ENCODE measurements at regions not wholly inside any gene's neighbourhood (a gene's known extent, or its start where the extent isn't known, plus 50 kb on each side); places are given as distances from the start of the nearest gene placed in this dataset.
"Not testable (repeated sequence)": the region's sequence is repeated elsewhere in the genome, so short reads cannot be mapped to it uniquely, and the experiment has no call there.

DNA sequence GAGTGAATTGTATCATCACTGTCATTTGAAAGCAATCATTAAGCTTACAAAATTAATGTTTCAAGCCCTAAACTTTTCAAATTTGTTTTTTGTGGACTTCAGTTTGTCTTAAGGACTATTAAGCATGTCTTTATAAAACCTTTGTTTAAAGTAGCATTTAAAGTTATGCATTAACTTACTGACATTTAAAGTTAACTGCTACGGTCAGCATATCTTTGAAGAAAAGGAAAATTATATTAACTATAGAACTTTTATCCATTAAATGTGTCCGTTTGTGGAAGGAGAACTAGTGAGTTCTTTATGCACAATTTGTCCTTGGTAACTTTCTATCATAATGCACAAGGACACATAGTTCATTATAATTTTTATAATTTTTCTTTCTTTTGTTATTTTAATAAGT is 103.4 kb downstream of the FANCF start:
- Histone ChIP-seq H3F3A (ENCODE audit: low read depth) (no peaks in the 10 kb centered on the region), H3K9ac (ENCODE audit: low read depth, low read length, poor library complexity, severe bottlenecking) (no peak overlapping the region), H2AFZ (ENCODE audit: low read length) (no peak overlapping the region), H3K4me1 (ENCODE audit: insufficient read depth, low read length, poor library complexity, severe bottlenecking) (no peaks in the 10 kb centered on the region), H3K4me3 (ENCODE audit: low read length, poor library complexity, severe bottlenecking) (no peak overlapping the region), H3K36me3 (ENCODE audit: insufficient read depth, low read length) (no peaks in the 10 kb centered on the region), H3K4me2 (ENCODE audit: low read depth, low read length, poor library complexity, severe bottlenecking) (no peak overlapping the region), H3K27me3 (ENCODE audit: insufficient read depth, low read length, poor library complexity, severe bottlenecking) (no peaks in the 10 kb centered on the region), H3K79me2 (ENCODE audit: insufficient read depth, low read length) (no peaks in the 10 kb centered on the region), H4K20me1 (ENCODE audit: insufficient read depth, low read length, poor library complexity, severe bottlenecking) (no peaks in the 10 kb centered on the region), H3K9me2 (replicated peaks; ENCODE audit: low read depth, low read length) (no peaks in the 10 kb centered on the region), H3K9me3 (ENCODE audit: insufficient read depth, low read depth, low read length) (no peaks in the 10 kb centered on the region)
- TF ChIP-seq, protein P1, sequence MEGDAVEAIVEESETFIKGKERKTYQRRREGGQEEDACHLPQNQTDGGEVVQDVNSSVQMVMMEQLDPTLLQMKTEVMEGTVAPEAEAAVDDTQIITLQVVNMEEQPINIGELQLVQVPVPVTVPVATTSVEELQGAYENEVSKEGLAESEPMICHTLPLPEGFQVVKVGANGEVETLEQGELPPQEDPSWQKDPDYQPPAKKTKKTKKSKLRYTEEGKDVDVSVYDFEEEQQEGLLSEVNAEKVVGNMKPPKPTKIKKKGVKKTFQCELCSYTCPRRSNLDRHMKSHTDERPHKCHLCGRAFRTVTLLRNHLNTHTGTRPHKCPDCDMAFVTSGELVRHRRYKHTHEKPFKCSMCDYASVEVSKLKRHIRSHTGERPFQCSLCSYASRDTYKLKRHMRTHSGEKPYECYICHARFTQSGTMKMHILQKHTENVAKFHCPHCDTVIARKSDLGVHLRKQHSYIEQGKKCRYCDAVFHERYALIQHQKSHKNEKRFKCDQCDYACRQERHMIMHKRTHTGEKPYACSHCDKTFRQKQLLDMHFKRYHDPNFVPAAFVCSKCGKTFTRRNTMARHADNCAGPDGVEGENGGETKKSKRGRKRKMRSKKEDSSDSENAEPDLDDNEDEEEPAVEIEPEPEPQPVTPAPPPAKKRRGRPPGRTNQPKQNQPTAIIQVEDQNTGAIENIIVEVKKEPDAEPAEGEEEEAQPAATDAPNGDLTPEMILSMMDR (conservative IDR thresholded peaks at IDR 0.05; ENCODE audit: low read length) = no peak

DNA sequence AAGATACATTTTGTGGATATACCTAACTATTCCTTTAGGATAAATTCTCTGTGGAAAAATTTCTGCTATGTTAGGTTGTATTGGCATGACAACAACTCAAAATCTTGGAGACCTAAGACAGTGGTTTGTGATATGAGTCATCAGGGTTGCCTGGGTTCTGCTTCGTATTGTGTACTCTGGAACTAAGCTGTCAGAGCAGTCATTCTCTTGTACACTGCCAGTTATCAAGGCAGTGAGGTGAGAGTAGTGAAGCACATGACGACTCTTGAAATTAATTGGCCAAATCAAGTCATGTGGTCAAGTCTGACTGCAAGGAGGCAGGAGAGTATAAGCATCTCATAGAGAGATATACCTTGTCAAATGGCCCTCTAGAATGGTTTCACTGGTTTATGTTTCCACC is 104.4 kb downstream of the FANCF start:
- Histone ChIP-seq H3F3A (ENCODE audit: low read depth) (no peaks in the 10 kb centered on the region), H3K4me3 (ENCODE audit: low read length, poor library complexity, severe bottlenecking) (no peak overlapping the region), H3K79me2 (ENCODE audit: insufficient read depth, low read length) (no peaks in the 10 kb centered on the region), H3K4me2 (ENCODE audit: low read depth, low read length, poor library complexity, severe bottlenecking) (no peak overlapping the region), H3K36me3 (ENCODE audit: insufficient read depth, low read length) (no peaks in the 10 kb centered on the region), H3K9me2 (replicated peaks; ENCODE audit: low read depth, low read length) (no peaks in the 10 kb centered on the region), H3K9me3 (ENCODE audit: insufficient read depth, low read depth, low read length) (no peaks in the 10 kb centered on the region), H2AFZ (ENCODE audit: low read length) (no peak overlapping the region), H3K27me3 (ENCODE audit: insufficient read depth, low read length, poor library complexity, severe bottlenecking) (no peaks in the 10 kb centered on the region), H3K9ac (ENCODE audit: low read depth, low read length, poor library complexity, severe bottlenecking) (no peak overlapping the region), H3K4me1 (ENCODE audit: insufficient read depth, low read length, poor library complexity, severe bottlenecking) (no peaks in the 10 kb centered on the region), H4K20me1 (ENCODE audit: insufficient read depth, low read length, poor library complexity, severe bottlenecking) (no peaks in the 10 kb centered on the region)
- TF ChIP-seq, protein P1 (conservative IDR thresholded peaks at IDR 0.05; ENCODE audit: low read length) = no peak
- TF ChIP-seq EZH2phosphoT487 (IDR thresholded peaks at IDR 0.05; ENCODE audit: borderline replicate concordance) = no peak

DNA sequence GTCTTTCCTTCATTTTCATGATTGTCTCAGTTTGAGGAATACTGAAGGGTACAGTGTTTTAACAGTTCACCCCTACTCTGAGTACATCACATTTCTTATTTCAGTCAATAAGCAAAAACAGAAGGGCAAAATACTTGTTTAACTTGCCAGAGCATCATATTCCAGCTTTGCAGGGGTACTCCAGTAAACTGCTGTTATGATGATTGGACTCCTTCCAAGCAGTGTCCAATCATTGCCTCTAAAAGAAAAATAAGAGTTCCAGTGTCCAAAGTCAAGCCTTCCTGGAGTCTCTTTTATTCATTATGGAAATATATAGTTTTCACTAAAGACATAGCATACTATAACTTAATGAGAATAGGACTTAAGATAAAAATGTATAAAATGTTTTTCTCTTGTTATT is 105.1 kb downstream of the FANCF start:
- H3F3A ChIP-seq (ENCODE audit: low read depth) = no peaks in the 10 kb centered on the region
- no peak overlapping the region for H3K9ac ChIP-seq (ENCODE audit: low read depth, low read length, poor library complexity, severe bottlenecking)
- no peaks in the 10 kb centered on the region for H3K27me3 ChIP-seq (ENCODE audit: insufficient read depth, low read length, poor library complexity, severe bottlenecking)
- TF ChIP-seq, protein P1 (conservative IDR thresholded peaks at IDR 0.05; ENCODE audit: low read length) = no peak
- TF ChIP-seq EZH2phosphoT487 (IDR thresholded peaks at IDR 0.05; ENCODE audit: borderline replicate concordance) = no peak
- H3K9me3 ChIP-seq (ENCODE audit: insufficient read depth, low read depth, low read length) = no peaks in the 10 kb centered on the region
- no peaks in the 10 kb centered on the region for H4K20me1 ChIP-seq (ENCODE audit: insufficient read depth, low read length, poor library complexity, severe bottlenecking)
- H3K9me2 ChIP-seq (replicated peaks; ENCODE audit: low read depth, low read length) = no peaks in the 10 kb centered on the region
- H3K79me2 ChIP-seq (ENCODE audit: insufficient read depth, low read length) = no peaks in the 10 kb centered on the region
- no peak overlapping the region for H3K4me3 ChIP-seq (ENCODE audit: low read length, poor library complexity, severe bottlenecking)
- H3K4me1 ChIP-seq (ENCODE audit: insufficient read depth, low read length, poor library complexity, severe bottlenecking) = no peaks in the 10 kb centered on the region
- H3K36me3 ChIP-seq (ENCODE audit: insufficient read depth, low read length) = no peaks in the 10 kb centered on the region
- no peak overlapping the region for H3K4me2 ChIP-seq (ENCODE audit: low read depth, low read length, poor library complexity, severe bottlenecking)
- no peak overlapping the region for H2AFZ ChIP-seq (ENCODE audit: low read length)

DNA sequence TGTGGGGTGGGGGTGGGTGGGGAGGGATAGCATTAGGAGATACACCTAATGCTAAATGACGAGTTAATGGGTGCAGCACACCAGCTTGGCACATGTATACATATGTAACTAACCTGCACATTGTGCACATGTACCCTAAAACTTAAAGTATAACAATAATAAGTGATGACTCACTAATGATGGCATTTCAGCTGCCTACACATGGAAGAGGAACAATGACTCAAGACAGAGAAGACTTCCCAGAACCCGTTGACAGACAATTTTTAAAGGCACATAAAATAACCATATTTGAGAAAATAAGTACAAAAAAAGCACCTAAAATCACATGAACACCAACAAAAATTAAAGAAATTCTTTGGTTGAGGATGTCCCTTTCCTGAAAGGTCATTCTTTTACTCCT is 107.3 kb downstream of the FANCF start:
- not testable (repeated sequence) for H3K27me3 ChIP-seq (ENCODE audit: insufficient read depth, low read length, poor library complexity, severe bottlenecking); H4K20me1 ChIP-seq (ENCODE audit: insufficient read depth, low read length, poor library complexity, severe bottlenecking); H3F3A ChIP-seq (ENCODE audit: low read depth); H2AFZ ChIP-seq (ENCODE audit: low read length); H3K4me1 ChIP-seq (ENCODE audit: insufficient read depth, low read length, poor library complexity, severe bottlenecking); H3K79me2 ChIP-seq (ENCODE audit: insufficient read depth, low read length); H3K4me3 ChIP-seq (ENCODE audit: low read length, poor library complexity, severe bottlenecking); H3K9me2 ChIP-seq (replicated peaks; ENCODE audit: low read depth, low read length); H3K4me2 ChIP-seq (ENCODE audit: low read depth, low read length, poor library complexity, severe bottlenecking); H3K9ac ChIP-seq (ENCODE audit: low read depth, low read length, poor library complexity, severe bottlenecking); H3K9me3 ChIP-seq (ENCODE audit: insufficient read depth, low read depth, low read length); H3K36me3 ChIP-seq (ENCODE audit: insufficient read depth, low read length)

Data from Loucy (cell line).